ENCODE measurements at regions not wholly inside any gene's neighbourhood (a gene's known extent, or its start where the extent isn't known, plus 50 kb on each side); places are given as distances from the start of the nearest gene placed in this dataset.

GRCh38 chr9:7534211-7534935, 265.2 kb downstream of the DMAC1 start:
- H3K36me3 ChIP-seq (ENCODE audit: control insufficient read depth, insufficient read depth, low read length): no peaks in the 10 kb centered on the region
- no peak overlapping the region for H3K27ac ChIP-seq
- H3K9ac ChIP-seq: no peak overlapping the region
- no peak overlapping the region for H3K4me2 ChIP-seq (ENCODE audit: low read length)
- no peak overlapping the region for H3K4me3 ChIP-seq (ENCODE audit: low read depth, low read length)
- no peaks in the 10 kb centered on the region for H3K79me2 ChIP-seq
- H3K4me1 ChIP-seq: no peaks in the 10 kb centered on the region
- H2AFZ ChIP-seq: no peak overlapping the region
- H3K27me3 ChIP-seq (ENCODE audit: control insufficient read depth, insufficient read depth, low read length): no peaks in the 10 kb centered on the region
- no peak for TF ChIP-seq CTCF (IDR thresholded peaks at IDR 0.05)
- H3K9me3 ChIP-seq (ENCODE audit: control insufficient read depth, low read length): no peaks in the 10 kb centered on the region

GRCh38 chr9:7533376-7534090, 266.0 kb downstream of the DMAC1 start:
- no peak for TF ChIP-seq CTCF (IDR thresholded peaks at IDR 0.05)

GRCh38 chr9:7523426-7524043, 276.0 kb downstream of the DMAC1 start:
- Histone ChIP-seq H3K9ac (no peak overlapping the region), H3K27ac (no peak overlapping the region), H2AFZ (no peak overlapping the region), H3K27me3 (ENCODE audit: control insufficient read depth, insufficient read depth, low read length) (no peaks in the 10 kb centered on the region), H3K4me2 (ENCODE audit: low read length) (no peak overlapping the region), H3K9me3 (ENCODE audit: control insufficient read depth, low read length) (no peaks in the 10 kb centered on the region), H3K4me3 (ENCODE audit: low read depth, low read length) (no peak overlapping the region), H3K4me1 (no peaks in the 10 kb centered on the region), H3K36me3 (ENCODE audit: control insufficient read depth, insufficient read depth, low read length) (no peaks in the 10 kb centered on the region), H3K79me2 (no peaks in the 10 kb centered on the region)
- TF ChIP-seq CTCF (IDR thresholded peaks at IDR 0.05): no peak

More at GRCh38 chr9:7533376-7534090, 266.0 kb downstream of the DMAC1 start:
- Histone ChIP-seq H3K79me2 (no peaks in the 10 kb centered on the region), H3K9me3 (ENCODE audit: control insufficient read depth, low read length) (no peaks in the 10 kb centered on the region), H3K36me3 (ENCODE audit: control insufficient read depth, insufficient read depth, low read length) (no peaks in the 10 kb centered on the region), H3K27ac (no peak overlapping the region), H3K9ac (no peak overlapping the region), H3K4me1 (no peaks in the 10 kb centered on the region), H3K4me3 (ENCODE audit: low read depth, low read length) (no peak overlapping the region), H3K4me2 (ENCODE audit: low read length) (no peak overlapping the region), H3K27me3 (ENCODE audit: control insufficient read depth, insufficient read depth, low read length) (no peaks in the 10 kb centered on the region), H2AFZ (no peak overlapping the region)

- H3K4me1 ChIP-seq: no peaks in the 10 kb centered on the region
- no peak for TF ChIP-seq CTCF (IDR thresholded peaks at IDR 0.05)
- no peak overlapping the region for H3K4me2 ChIP-seq (ENCODE audit: low read length)
- H3K4me3 ChIP-seq (ENCODE audit: low read depth, low read length): no peak overlapping the region
- no peak overlapping the region for H3K27ac ChIP-seq
- H3K36me3 ChIP-seq (ENCODE audit: control insufficient read depth, insufficient read depth, low read length): no peaks in the 10 kb centered on the region
- H3K79me2 ChIP-seq: no peaks in the 10 kb centered on the region
- H2AFZ ChIP-seq: no peak overlapping the region
- no peak overlapping the region for H3K9ac ChIP-seq
- H3K9me3 ChIP-seq (ENCODE audit: control insufficient read depth, low read length): no peaks in the 10 kb centered on the region
- H3K27me3 ChIP-seq (ENCODE audit: control insufficient read depth, insufficient read depth, low read length): no peaks in the 10 kb centered on the region
These were observed 279.2 kb downstream of the DMAC1 start for GRCh38 chr9:7520396-7520795.
